ENCODE measurements at regions not wholly inside any gene's neighbourhood (a gene's known extent, or its start where the extent isn't known, plus 50 kb on each side); places are given as distances from the start of the nearest gene placed in this dataset.

GRCh38 chr5:93899026-93899600, 157.7 kb upstream of the POU5F2 start:
- Histone ChIP-seq H3K4me1 (peaks cover 0 to 18% (median 0%) of the 10 kb centered on the region in 4 donors), H3K27ac (no peak overlapping the region), H3K27me3 (no peaks in the 10 kb centered on the region), H3K36me3 (no peaks in the 10 kb centered on the region), H3K9me3 (no peaks in the 10 kb centered on the region), H3K4me3 (no peak overlapping the region)
- TF ChIP-seq CTCF (IDR thresholded peaks at IDR 0.05) (peak in 2 of 7 experiments; percentile 11 to 30), POLR2A (IDR thresholded peaks at IDR 0.05) (no peak), EP300 (IDR thresholded peaks at IDR 0.05) (no peak), POLR2AphosphoS5 (IDR thresholded peaks at IDR 0.05) (no peak)
- no peak for DNase-seq
- intact Hi-C loops (cut with DNase I; ENCODE audit: low total_unique reads) = no loop called here
- WGBS, 5 donors = 95 to 100% (median 99%) methylated on average over 1 of the region's 1 CpG

GRCh38 chr5:93894601-93895354, 153.4 kb upstream of the POU5F2 start:
- Histone ChIP-seq H3K27me3 (no peaks in the 10 kb centered on the region), H3K9me3 (no peaks in the 10 kb centered on the region), H3K36me3 (no peaks in the 10 kb centered on the region), H3K4me1 (peaks cover 0 to 17% (median 8%) of the 10 kb centered on the region in 4 donors), H3K4me3 (no peak overlapping the region), H3K27ac (no peak overlapping the region)
- DNase-seq = peak in 1 of 2 donors; percentile 11
- TF ChIP-seq CTCF (IDR thresholded peaks at IDR 0.05) (peak in 1 of 7 experiments; percentile 15), POLR2AphosphoS5 (IDR thresholded peaks at IDR 0.05) (no peak), EP300 (IDR thresholded peaks at IDR 0.05) (no peak), POLR2A (IDR thresholded peaks at IDR 0.05) (no peak)
- intact Hi-C loops (cut with DNase I; ENCODE audit: low total_unique reads) = no loop called here
- WGBS, 5 donors = 56 to 70% (median 62%) methylated on average over 9 of the region's 9 CpGs

GRCh38 chr5:93893075-93893474, 151.7 kb upstream of the POU5F2 start:
- TF ChIP-seq CTCF (IDR thresholded peaks at IDR 0.05) (no peak), POLR2AphosphoS5 (IDR thresholded peaks at IDR 0.05) (no peak), EP300 (IDR thresholded peaks at IDR 0.05) (no peak), POLR2A (IDR thresholded peaks at IDR 0.05) (no peak)
- Histone ChIP-seq H3K9me3 (no peaks in the 10 kb centered on the region), H3K4me1 (peaks cover 0 to 17% (median 8%) of the 10 kb centered on the region in 4 donors), H3K4me3 (no peak overlapping the region), H3K36me3 (no peaks in the 10 kb centered on the region), H3K27me3 (no peaks in the 10 kb centered on the region), H3K27ac (no peak overlapping the region)
- intact Hi-C loops (cut with DNase I; ENCODE audit: low total_unique reads) = no loop called here
- DNase-seq = no peak
- 91 to 96% (median 96%) methylated on average over 5 of the region's 5 CpGs for WGBS, 5 donors

GRCh38 chr5:93892481-93892880, 151.1 kb upstream of the POU5F2 start:
- H3K27ac ChIP-seq = no peak overlapping the region
- DNase-seq = no peak
- H3K36me3 ChIP-seq = no peaks in the 10 kb centered on the region
- intact Hi-C loops (cut with DNase I; ENCODE audit: low total_unique reads) = no loop called here
- TF ChIP-seq CTCF (IDR thresholded peaks at IDR 0.05) (no peak), EP300 (IDR thresholded peaks at IDR 0.05) (no peak), POLR2A (IDR thresholded peaks at IDR 0.05) (no peak), POLR2AphosphoS5 (IDR thresholded peaks at IDR 0.05) (no peak)
- no peaks in the 10 kb centered on the region for H3K27me3 ChIP-seq
- H3K4me3 ChIP-seq = no peak overlapping the region
- peaks cover 0 to 17% (median 8%) of the 10 kb centered on the region in 4 donors for H3K4me1 ChIP-seq
- H3K9me3 ChIP-seq = no peaks in the 10 kb centered on the region
